ENCODE measurements at regions not wholly inside any gene's neighbourhood (a gene's known extent, or its start where the extent isn't known, plus 50 kb on each side); places are given as distances from the start of the nearest gene placed in this dataset.

GRCh38 chr4:173932701-173933100, 350.8 kb downstream of the FBXO8 start:
- DNase-seq (ENCODE audit: low read depth) = no peak
- no peak overlapping the region for H3K4me3 ChIP-seq (ENCODE audit: control insufficient read depth, low read depth, low read length)
- TF ChIP-seq CTCF (conservative IDR thresholded peaks at IDR 0.05; ENCODE audit: control insufficient read depth, insufficient read depth, low read depth, low read length) = no peak

DNA sequence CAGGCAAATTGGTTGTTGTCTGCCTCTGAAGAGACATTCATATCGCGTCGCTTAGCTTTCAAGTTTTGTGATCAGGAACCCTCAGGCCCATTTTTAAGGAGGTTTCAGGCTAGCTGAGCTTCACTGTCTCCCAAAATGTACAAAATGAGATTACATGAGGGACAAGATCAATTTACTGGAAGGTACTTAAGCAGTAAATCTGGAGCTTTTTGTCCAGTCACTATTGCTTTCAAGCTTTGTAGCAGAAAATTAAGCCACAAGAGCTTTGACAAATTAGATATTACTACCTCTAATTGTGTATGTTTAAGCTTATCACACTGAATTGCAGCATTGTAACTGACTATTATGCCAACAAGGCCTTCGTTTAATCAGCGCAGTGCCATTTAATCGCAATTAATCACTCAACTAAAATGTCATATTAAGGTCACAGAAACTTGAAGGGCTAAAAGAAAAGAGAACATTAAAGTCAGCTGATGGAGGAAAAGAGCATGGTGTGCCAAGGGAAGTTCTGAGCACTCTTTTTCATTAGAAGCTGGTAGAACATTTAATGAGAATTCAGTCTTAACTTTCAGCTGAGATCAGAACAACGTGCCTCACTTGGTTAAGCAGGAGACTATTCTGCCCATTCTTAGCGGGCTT, 353.0 kb downstream of the FBXO8 start:
- TF ChIP-seq CTCF (conservative IDR thresholded peaks at IDR 0.05; ENCODE audit: control insufficient read depth, insufficient read depth, low read depth, low read length) = no peak
- no peak for DNase-seq (ENCODE audit: low read depth)
- no peak overlapping the region for H3K4me3 ChIP-seq (ENCODE audit: control insufficient read depth, low read depth, low read length)

DNA sequence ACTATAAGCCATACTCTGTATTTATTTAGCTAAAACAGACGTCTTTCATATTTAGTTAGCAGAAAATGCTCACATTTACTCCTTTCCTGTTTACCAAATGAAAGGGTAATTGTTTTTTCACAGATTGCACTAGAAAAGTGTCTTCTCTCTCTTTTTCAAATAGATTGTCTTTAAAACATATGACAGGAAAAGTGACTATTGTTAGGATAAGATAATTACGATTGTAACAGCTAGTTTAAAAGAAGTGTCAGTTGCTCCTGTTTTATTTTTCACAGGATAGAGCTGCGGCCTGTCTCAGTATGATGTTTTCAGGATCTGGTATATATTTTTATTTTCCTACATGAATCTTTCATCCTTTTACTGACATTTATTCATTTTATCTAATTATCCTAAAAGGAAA, 353.5 kb downstream of the FBXO8 start:
- no peak for TF ChIP-seq CTCF (conservative IDR thresholded peaks at IDR 0.05; ENCODE audit: control insufficient read depth, insufficient read depth, low read depth, low read length)
- no peak for DNase-seq (ENCODE audit: low read depth)
- no peak overlapping the region for H3K4me3 ChIP-seq (ENCODE audit: control insufficient read depth, low read depth, low read length)

DNA sequence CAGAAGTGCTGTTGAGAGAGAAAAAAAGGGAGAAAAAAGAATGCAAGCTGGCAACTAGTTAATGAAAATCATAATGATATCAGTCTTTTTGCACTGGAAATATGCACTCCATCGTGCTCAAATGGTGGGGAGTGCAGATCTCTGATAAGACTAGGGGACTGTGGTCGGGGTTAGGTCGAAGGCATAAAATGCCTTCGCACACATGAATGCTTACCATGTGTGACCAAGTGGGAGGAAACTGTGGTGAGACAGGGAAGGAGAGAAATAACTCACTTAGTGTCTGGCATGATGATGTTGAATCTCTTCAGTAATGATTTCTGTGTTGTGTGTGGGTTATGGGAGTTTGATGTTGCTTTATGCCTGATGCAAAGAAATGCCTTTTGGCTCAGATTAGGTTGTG, 358.9 kb downstream of the FBXO8 start:
- no peak for TF ChIP-seq CTCF (conservative IDR thresholded peaks at IDR 0.05; ENCODE audit: control insufficient read depth, insufficient read depth, low read depth, low read length)
- DNase-seq (ENCODE audit: low read depth) = no peak
- H3K4me3 ChIP-seq (ENCODE audit: control insufficient read depth, low read depth, low read length) = no peak overlapping the region

DNA sequence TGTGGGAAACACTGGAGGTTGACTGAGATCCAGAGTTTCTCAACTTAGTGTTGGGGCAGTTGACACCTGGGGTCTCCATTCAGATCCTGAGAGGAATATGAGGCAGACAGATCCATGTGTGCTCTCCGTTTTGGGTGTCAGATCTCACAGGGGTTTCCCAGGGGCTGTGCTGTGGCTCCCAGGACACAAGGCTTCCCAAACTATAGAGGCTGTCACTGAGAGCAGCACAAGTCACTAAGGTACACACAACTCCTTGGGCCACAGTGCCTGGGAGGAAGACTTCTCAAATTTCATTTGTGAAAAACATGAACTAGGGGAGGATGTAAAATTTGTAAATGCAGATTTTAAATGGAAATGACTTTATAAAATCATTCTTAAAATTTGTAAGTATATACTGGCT, 363.6 kb downstream of the FBXO8 start:
- DNase-seq (ENCODE audit: low read depth) = no peak
- H3K4me3 ChIP-seq (ENCODE audit: control insufficient read depth, low read depth, low read length) = no peak overlapping the region
- no peak for TF ChIP-seq CTCF (conservative IDR thresholded peaks at IDR 0.05; ENCODE audit: control insufficient read depth, insufficient read depth, low read depth, low read length)

- no peak for DNase-seq (ENCODE audit: low read depth)
- TF ChIP-seq CTCF (conservative IDR thresholded peaks at IDR 0.05; ENCODE audit: control insufficient read depth, insufficient read depth, low read depth, low read length) = no peak
Measured at GRCh38 chr4:173919196-173919595, 364.3 kb downstream of the FBXO8 start.

More at GRCh38 chr4:173919196-173919595, 364.3 kb downstream of the FBXO8 start:
- no peak overlapping the region for H3K4me3 ChIP-seq (ENCODE audit: control insufficient read depth, low read depth, low read length)
